ENCODE measurements at regions not wholly inside any gene's neighbourhood (a gene's known extent, or its start where the extent isn't known, plus 50 kb on each side); places are given as distances from the start of the nearest gene placed in this dataset.

DNA sequence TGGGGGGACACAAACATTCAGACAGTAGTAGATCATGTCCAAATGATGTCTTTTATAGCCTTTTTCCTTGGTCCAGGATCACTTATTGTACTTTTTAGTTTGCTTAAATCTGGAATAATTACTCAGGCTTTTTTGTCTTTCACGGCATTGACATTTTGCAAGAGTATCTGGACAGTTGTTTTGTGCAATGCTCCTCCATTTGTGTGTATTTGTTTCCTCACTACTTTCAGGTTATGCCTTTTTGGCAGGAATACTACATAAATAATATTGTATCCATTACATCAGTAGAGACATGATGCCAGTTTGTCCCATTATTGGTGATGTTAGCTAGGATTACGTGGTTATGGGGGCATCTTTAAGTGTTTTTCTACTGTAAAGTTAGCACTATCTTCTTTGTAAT, 238.3 kb downstream of the MAN2A1 start:
- TF ChIP-seq, protein P1, sequence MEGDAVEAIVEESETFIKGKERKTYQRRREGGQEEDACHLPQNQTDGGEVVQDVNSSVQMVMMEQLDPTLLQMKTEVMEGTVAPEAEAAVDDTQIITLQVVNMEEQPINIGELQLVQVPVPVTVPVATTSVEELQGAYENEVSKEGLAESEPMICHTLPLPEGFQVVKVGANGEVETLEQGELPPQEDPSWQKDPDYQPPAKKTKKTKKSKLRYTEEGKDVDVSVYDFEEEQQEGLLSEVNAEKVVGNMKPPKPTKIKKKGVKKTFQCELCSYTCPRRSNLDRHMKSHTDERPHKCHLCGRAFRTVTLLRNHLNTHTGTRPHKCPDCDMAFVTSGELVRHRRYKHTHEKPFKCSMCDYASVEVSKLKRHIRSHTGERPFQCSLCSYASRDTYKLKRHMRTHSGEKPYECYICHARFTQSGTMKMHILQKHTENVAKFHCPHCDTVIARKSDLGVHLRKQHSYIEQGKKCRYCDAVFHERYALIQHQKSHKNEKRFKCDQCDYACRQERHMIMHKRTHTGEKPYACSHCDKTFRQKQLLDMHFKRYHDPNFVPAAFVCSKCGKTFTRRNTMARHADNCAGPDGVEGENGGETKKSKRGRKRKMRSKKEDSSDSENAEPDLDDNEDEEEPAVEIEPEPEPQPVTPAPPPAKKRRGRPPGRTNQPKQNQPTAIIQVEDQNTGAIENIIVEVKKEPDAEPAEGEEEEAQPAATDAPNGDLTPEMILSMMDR (conservative IDR thresholded peaks at IDR 0.05): no peak
- H3K27me3 Mint-ChIP-seq (ENCODE audit: low read depth): no peaks in the 10 kb centered on the region; the same call in 1 of the 2 replicates
- Histone ChIP-seq H2BK5ac (ENCODE audit: insufficient read length, low read length) (no peak overlapping the region), H4K91ac (ENCODE audit: insufficient read length, low read depth, low read length) (no peak overlapping the region), H2AFZ (ENCODE audit: low read length) (no peak overlapping the region), H3K4ac (ENCODE audit: low read depth, low read length) (no peak overlapping the region), H3K56ac (ENCODE audit: insufficient read length, low read depth, low read length) (no peak overlapping the region), H3K79me1 (ENCODE audit: insufficient read depth, low read depth, low read length, poor library complexity, severe bottlenecking) (no peaks in the 10 kb centered on the region), H2BK15ac (ENCODE audit: low read depth, low read length) (no peak overlapping the region), H4K20me1 (ENCODE audit: control insufficient read depth, insufficient read depth, insufficient read length) (no peaks in the 10 kb centered on the region), H3K23me2 (ENCODE audit: insufficient read length, low read depth, low read length, poor library complexity, severe bottlenecking) (no peaks in the 10 kb centered on the region), H2BK20ac (ENCODE audit: low read depth, low read length, poor library complexity, severe bottlenecking) (no peak overlapping the region), H3K9me3 (ENCODE audit: control insufficient read depth, low read depth, low read length) (no peaks in the 10 kb centered on the region), H3K4me2 (ENCODE audit: insufficient read depth, insufficient read length, low read length) (no peak overlapping the region), H3K27me3 (ENCODE audit: insufficient read depth, low read length) (no peaks in the 10 kb centered on the region), H2BK120ac (ENCODE audit: low read depth, low read length, poor library complexity, severe bottlenecking) (no peak overlapping the region), H3K14ac (ENCODE audit: insufficient read depth, low read length) (no peak overlapping the region), H3T11ph (ENCODE audit: low read length) (no peak overlapping the region), H3K18ac (ENCODE audit: insufficient read length, low read depth, low read length) (no peak overlapping the region), H3K23ac (ENCODE audit: insufficient read length, low read depth, low read length) (no peak overlapping the region), H2AK5ac (ENCODE audit: insufficient read length, low read length) (no peak overlapping the region), H3K79me2 (ENCODE audit: insufficient read depth, low read length) (no peaks in the 10 kb centered on the region), H3K4me1 (ENCODE audit: insufficient read depth, low read length) (no peaks in the 10 kb centered on the region), H2BK12ac (ENCODE audit: insufficient read length, low read depth, low read length) (no peak overlapping the region), H4K8ac (replicated peaks; ENCODE audit: insufficient read length, low read depth, low read length) (no peak overlapping the region), H3K27ac (ENCODE audit: insufficient read length, low read depth, low read length) (no peak overlapping the region), H4K5ac (ENCODE audit: insufficient read length, low read depth, low read length) (no peak overlapping the region), H3K9ac (ENCODE audit: extremely low read depth, insufficient read length, low read length) (no peak overlapping the region)
- WGBS (ENCODE audit: extremely low coverage, insufficient read length, low lambda C conversion rate): no CpG with 5 or more reads among the region's 2 CpGs
- H3K36me3 Mint-ChIP-seq (ENCODE audit: insufficient read depth in 1 of 3, low read depth in 3 of 3): no peaks in the 10 kb centered on the region
- H3K27ac Mint-ChIP-seq: no peak overlapping the region
- H3K9me3 Mint-ChIP-seq: no peaks in the 10 kb centered on the region; a peak in 1 of 5 replicates
- DNase-seq: no peak
- H3K4me3 Mint-ChIP-seq: no peak overlapping the region
- H3K4me1 Mint-ChIP-seq: peaks cover 9 to 13% of the 10 kb centered on the region in 2 experiments

All from H9 (cell line).